HG03521 (cell line): ENCODE measurements at regions not wholly inside any gene's neighbourhood (a gene's known extent, or its start where the extent isn't known, plus 50 kb on each side); places are given as distances from the start of the nearest gene placed in this dataset.

Experiments
- ATAC-seq: cut with Tn5 transposase; IDR thresholded peaks from one replicate; pipeline ENCODE4 v1.9.1; 2021; ENCODE audit warnings: mild to moderate bottlenecking, moderate library complexity; ENCODE audit not compliant: unreplicated experiment

GRCh38 chr6:113381959-113382358 is 475.2 kb upstream of the MARCKS start:
- ATAC-seq: peak; percentile 60

- ATAC-seq: no peak
Observed at GRCh38 chr6:113383701-113384100, 473.4 kb upstream of the MARCKS start.

GRCh38 chr6:113385020-113385431 is 472.1 kb upstream of the MARCKS start:
- no peak for ATAC-seq

GRCh38 chr6:113388996-113389395 is 468.1 kb upstream of the MARCKS start:
- ATAC-seq: no peak

DNA sequence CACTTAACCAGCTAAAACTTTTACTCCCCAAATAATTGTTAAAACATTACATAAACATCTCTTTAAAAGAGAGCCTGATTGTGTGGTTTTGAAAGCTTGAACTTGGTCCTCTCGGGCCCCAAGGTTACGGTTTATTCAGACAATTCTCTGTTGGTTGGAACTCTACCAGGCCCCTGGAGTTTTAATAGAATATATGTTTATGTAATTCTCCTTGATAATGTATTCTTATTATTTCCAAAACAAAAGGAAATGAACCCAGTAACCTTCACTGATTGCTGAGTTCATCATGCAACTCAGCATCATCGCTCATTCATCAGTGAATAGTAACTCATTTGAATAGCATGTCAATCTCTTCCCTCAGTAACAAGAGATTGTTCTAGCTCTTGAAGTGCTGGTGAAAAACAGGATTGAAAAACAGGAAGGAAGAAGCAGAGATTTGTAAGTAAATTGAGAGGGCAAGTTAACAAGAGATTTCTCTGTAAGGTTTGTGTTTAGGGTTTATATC is 464.5 kb upstream of the MARCKS start:
- no peak for ATAC-seq

DNA sequence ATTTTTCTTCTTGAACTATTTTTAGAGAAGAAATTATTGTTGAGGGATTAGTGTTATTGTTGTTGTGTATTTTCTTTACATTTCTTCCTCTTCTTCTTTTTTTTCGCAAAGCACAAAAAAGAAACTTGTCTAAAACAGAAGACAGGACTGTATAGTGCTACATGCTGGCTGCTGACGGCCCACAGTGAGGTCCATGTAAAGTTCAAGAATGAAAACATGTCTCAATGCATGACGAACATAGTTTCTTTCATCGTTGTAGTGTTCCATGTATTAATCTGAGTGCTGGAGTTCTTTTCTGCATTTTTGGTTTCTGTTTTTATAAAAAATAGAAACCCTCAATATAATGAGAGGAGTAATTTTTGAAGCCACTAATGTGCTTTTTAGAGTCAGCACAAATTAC is 462.9 kb upstream of the MARCKS start:
- ATAC-seq: no peak

- no peak for ATAC-seq
Observed at GRCh38 chr6:113394729-113395128, 462.4 kb upstream of the MARCKS start.

- no peak for ATAC-seq
Observed at GRCh38 chr6:113396730-113397129, 460.4 kb upstream of the MARCKS start.

- ATAC-seq: no peak
Observed at GRCh38 chr6:113397236-113397635, 459.9 kb upstream of the MARCKS start.

DNA sequence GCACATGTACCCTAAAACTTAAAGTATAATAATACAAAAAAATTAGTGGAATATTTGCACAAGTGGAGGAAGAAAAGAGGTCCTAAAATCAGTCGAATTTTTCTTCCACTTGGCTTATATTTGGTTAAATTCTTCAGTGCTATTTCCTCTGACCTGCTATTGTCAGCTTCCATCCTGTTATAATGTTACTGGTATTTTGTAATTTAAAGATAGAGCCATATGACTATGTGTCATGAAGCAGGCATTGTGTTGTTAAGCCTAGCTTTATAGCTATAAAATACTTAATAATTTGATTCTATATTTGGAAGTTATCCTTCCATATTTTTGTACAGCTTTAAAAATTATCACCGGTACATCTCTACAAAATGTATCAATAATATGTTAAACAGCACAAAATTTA is 455.9 kb upstream of the MARCKS start:
- ATAC-seq: no peak

- no peak for ATAC-seq
Observed at GRCh38 chr6:113402544-113402943, 454.6 kb upstream of the MARCKS start.

DNA sequence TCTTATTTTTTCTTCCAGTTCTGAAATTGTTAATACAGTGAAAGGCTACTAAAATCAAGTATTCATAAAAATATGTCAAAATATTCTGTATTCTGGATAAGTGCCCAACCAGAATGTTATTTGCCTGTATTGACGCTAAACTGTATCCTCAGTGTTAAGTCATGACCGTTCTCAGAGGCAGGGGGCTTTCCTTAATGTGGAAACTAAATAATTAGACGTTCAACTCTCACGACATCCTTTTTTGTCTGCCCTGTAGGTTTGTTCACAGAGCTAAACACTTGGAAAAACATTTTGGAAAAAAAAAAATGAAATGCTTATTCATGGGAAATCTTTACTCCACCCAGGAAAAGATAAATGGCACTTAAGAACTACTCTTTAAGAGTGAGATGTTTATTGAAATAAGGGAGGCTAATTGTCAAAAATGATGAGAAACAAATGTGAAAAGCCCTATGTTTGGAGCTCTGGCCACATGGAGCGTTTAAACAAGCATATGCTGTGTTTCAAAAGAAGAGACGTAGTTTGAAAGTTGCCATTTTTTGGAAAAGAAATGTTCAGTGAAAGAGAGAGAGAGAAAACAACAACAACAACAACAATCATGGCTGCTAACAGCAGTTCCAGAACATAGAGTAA is 453.1 kb upstream of the MARCKS start:
- ATAC-seq: no peak

GRCh38 chr6:113405326-113406047 is 451.7 kb upstream of the MARCKS start:
- no peak for ATAC-seq

GRCh38 chr6:113406048-113406695 is 451.0 kb upstream of the MARCKS start:
- ATAC-seq: no peak

GRCh38 chr6:113411011-113411410 is 446.1 kb upstream of the MARCKS start:
- no peak for ATAC-seq

GRCh38 chr6:113412589-113413357 is 444.4 kb upstream of the MARCKS start:
- no peak for ATAC-seq

- no peak for ATAC-seq
Observed at GRCh38 chr6:113414511-113414910, 442.6 kb upstream of the MARCKS start.

DNA sequence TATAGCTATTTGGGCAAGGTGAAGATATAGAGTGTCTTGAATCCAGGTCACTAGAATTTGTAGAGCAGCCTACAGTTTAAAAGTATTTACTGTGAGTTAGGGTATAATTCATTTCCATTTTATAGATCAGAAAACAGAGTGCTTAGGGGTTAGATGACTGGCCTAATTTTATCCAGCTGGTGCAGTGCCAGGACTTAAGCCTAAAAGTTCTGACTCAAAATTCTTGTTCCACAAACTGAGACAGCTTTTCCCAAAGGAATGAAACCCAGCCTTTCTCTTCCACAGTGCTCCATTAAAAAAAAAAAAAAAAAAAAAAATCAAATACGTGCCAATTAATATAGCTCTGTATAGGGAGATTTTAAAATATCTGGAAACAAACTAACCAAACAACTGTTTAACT is 441.0 kb upstream of the MARCKS start:
- ATAC-seq: no peak

- no peak for ATAC-seq
Observed at GRCh38 chr6:113420290-113420689, 436.9 kb upstream of the MARCKS start.

DNA sequence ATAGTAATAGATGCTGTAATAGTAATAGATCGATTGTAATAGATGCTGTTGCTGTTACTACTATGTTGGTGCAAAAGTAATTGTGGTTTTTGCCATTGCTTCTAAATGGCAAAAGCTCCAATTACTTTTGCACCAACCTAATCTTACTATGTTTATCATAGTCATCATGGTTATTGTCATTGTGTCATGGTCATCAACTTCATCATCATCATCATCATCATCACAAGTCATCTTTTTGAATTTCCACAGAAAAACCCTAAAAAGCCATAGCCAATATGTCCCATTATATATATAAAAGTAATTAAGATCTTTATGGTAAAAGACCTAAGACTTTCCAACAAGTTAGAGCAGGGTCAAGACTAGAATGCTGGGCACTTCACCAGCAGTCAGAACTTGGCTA is 435.1 kb upstream of the MARCKS start:
- no peak for ATAC-seq

- no peak for ATAC-seq
Observed at GRCh38 chr6:113423956-113424355, 433.2 kb upstream of the MARCKS start.
